ENCODE measurements at regions not wholly inside any gene's neighbourhood (a gene's known extent, or its start where the extent isn't known, plus 50 kb on each side); places are given as distances from the start of the nearest gene placed in this dataset.

GRCh38 chr1:113283914-113284313 is 106.4 kb upstream of the MAGI3 start (continued):
- no peak for TF ChIP-seq POLR2G (IDR thresholded peaks at IDR 0.05; ENCODE audit: low read depth, low read length)
- TF ChIP-seq ZNF224 (CRISPR knock-in tag; IDR thresholded peaks at IDR 0.05), result no peak

DNA sequence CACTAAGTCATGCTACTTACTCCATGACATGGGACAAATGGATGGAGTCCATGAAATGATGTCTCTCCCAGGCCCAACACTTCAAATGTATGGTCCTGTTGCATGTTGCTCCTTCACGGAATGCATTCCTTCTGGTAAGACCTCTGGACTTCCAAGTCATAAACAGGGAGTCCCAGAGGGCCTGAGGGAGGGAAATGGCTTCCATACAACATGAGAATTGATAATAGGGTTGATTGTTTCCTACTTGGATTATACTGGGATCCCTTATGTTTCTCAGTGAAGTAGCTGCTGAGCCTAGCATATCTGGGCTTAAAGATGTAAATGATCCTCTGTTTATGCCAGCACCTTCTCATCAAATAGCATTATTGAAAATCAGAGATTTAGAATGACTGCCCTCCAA is 104.2 kb upstream of the MAGI3 start:
- no peak for ATAC-seq
- POLR2A ChIA-PET, result no interaction called here
- H3K4me2 ChIP-seq (ENCODE audit: low read depth, low read length), result no peak overlapping the region
- H3K4me3 ChIP-seq (replicated peaks in 1 of 3; ENCODE audit: insufficient read depth in 1 of 3, low read depth in 2 of 3, low read length in 3 of 3), result no peak overlapping the region
- no peak for DNase-seq (ENCODE audit: low spot score)
- H2AFZ ChIP-seq (ENCODE audit: low read length), result no peak overlapping the region
- no peak for FAIRE-seq
- no peaks in the 10 kb centered on the region for H3K36me3 ChIP-seq (replicated peaks in 1 of 2; ENCODE audit: control insufficient read depth in 1 of 2, insufficient read depth in 2 of 2, low read length in 2 of 2)
- no peak overlapping the region for H3K9ac ChIP-seq (ENCODE audit: insufficient read depth, low read depth, low read length)
- no peak overlapping the region for H3K27ac ChIP-seq (ENCODE audit: extremely low read length, insufficient read depth, low read length)
- intact Hi-C loops (cut with micrococcal nuclease; ENCODE audit: unreplicated experiment) (no loop called here), in situ Hi-C loops (cut with HindIII; ENCODE audit: extremely low pct_ligation_motif_present, low pct_unique_long_range_greater_than_20kb) (no loop called here)
- H4K20me1 ChIP-seq (ENCODE audit: insufficient read depth, low read length), result no peaks in the 10 kb centered on the region
- no peaks in the 10 kb centered on the region for H3K27me3 ChIP-seq (ENCODE audit: control insufficient read depth in 1 of 2, insufficient read depth in 2 of 2, low read length in 2 of 2)
- CTCF ChIA-PET (ENCODE audit: low intra/inter-chr PET ratio, low total read pairs), result no interaction called here
- no peaks in the 10 kb centered on the region for H3K9me3 ChIP-seq (ENCODE audit: low read length)
- no peaks in the 10 kb centered on the region for H3K4me1 ChIP-seq (ENCODE audit: insufficient read depth, low read length)
- 20% methylated on average over 1 of the region's 1 CpG for WGBS (ENCODE audit: low lambda C conversion rate)
- no peaks in the 10 kb centered on the region for H3K79me2 ChIP-seq (ENCODE audit: insufficient read depth, low read length)
- BruUV-seq (replicated peaks), result no TSS peak
- TF ChIP-seq, protein P1, sequence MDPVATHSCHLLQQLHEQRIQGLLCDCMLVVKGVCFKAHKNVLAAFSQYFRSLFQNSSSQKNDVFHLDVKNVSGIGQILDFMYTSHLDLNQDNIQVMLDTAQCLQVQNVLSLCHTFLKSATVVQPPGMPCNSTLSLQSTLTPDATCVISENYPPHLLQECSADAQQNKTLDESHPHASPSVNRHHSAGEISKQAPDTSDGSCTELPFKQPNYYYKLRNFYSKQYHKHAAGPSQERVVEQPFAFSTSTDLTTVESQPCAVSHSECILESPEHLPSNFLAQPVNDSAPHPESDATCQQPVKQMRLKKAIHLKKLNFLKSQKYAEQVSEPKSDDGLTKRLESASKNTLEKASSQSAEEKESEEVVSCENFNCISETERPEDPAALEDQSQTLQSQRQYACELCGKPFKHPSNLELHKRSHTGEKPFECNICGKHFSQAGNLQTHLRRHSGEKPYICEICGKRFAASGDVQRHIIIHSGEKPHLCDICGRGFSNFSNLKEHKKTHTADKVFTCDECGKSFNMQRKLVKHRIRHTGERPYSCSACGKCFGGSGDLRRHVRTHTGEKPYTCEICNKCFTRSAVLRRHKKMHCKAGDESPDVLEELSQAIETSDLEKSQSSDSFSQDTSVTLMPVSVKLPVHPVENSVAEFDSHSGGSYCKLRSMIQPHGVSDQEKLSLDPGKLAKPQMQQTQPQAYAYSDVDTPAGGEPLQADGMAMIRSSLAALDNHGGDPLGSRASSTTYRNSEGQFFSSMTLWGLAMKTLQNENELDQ (CRISPR knock-in tag; IDR thresholded peaks at IDR 0.05; ENCODE audit: borderline replicate concordance), result no peak
- TF ChIP-seq ZFP62 (CRISPR knock-in tag; IDR thresholded peaks at IDR 0.05) (no peak), ZNF136 (CRISPR knock-in tag; IDR thresholded peaks at IDR 0.05; ENCODE audit: low read depth) (no peak), ZNF382 (CRISPR knock-in tag; IDR thresholded peaks at IDR 0.05; ENCODE audit: borderline replicate concordance) (no peak), ZNF101 (CRISPR knock-in tag; IDR thresholded peaks at IDR 0.05; ENCODE audit: borderline replicate concordance, low read depth) (no peak), GATA4 (IDR thresholded peaks at IDR 0.05; ENCODE audit: borderline replicate concordance, low read depth) (no peak), ZNF30 (CRISPR knock-in tag; IDR thresholded peaks at IDR 0.05) (no peak), ZSCAN31 (CRISPR knock-in tag; IDR thresholded peaks at IDR 0.05; ENCODE audit: low read depth) (no peak), GPBP1L1 (CRISPR knock-in tag; IDR thresholded peaks at IDR 0.05) (no peak), CREB1 (IDR thresholded peaks at IDR 0.05) (no peak), CREB1 (CRISPR knock-in tag; IDR thresholded peaks at IDR 0.05) (no peak)
- TF ChIP-seq, protein P2, sequence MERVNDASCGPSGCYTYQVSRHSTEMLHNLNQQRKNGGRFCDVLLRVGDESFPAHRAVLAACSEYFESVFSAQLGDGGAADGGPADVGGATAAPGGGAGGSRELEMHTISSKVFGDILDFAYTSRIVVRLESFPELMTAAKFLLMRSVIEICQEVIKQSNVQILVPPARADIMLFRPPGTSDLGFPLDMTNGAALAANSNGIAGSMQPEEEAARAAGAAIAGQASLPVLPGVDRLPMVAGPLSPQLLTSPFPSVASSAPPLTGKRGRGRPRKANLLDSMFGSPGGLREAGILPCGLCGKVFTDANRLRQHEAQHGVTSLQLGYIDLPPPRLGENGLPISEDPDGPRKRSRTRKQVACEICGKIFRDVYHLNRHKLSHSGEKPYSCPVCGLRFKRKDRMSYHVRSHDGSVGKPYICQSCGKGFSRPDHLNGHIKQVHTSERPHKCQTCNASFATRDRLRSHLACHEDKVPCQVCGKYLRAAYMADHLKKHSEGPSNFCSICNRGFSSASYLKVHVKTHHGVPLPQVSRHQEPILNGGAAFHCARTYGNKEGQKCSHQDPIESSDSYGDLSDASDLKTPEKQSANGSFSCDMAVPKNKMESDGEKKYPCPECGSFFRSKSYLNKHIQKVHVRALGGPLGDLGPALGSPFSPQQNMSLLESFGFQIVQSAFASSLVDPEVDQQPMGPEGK (CRISPR knock-in tag; IDR thresholded peaks at IDR 0.05), result no peak
